Endothelial cell of umbilical vein (primary cell): ENCODE measurements at regions not wholly inside any gene's neighbourhood (a gene's known extent, or its start where the extent isn't known, plus 50 kb on each side); places are given as distances from the start of the nearest gene placed in this dataset.
"Not testable (repeated sequence)": the region's sequence is repeated elsewhere in the genome, so short reads cannot be mapped to it uniquely, and the experiment has no call there.

Source experiments
- BruUV-seq: library from RNA; stranded (reverse); fragments of 400-500 nt; replicated peaks from 2 replicates; lab custom pipeline; 2021; lab: Mats Ljungman, UMichigan
- CTCF ChIA-PET: fragments of 300-600, 350-600 bp; sonication (Branson Sonifier 250); formaldehyde crosslinking; loops from one replicate; lab custom pipeline; 2021; ENCODE audit warnings: antibody characterized with exemption, inconsistent platforms; lab: Charles Lee
- POLR2A ChIA-PET: fragments of 300-600, 350-600 bp; sonication (Branson Sonifier 250); formaldehyde crosslinking; loops from one replicate; lab custom pipeline; 2021; ENCODE audit warnings: antibody characterized with exemption, inconsistent platforms; lab: Charles Lee
- DNase-seq: peaks from one replicate; pipeline ENCODE4 v3.0.0-alpha.2; 2011; ENCODE audit warnings: low read depth, low spot score
- FAIRE-seq: peaks from 2 replicates; lab custom pipeline; 2011; peaks lifted over from hg19 to GRCh38; lab: Jason Lieb, UNC
- H2AFZ ChIP-seq: 2 replicates; pipeline ENCODE4 v1.6.0; 2012; ENCODE audit warnings: low read depth, low read length, control low read depth, inconsistent platforms
- H3K27ac ChIP-seq: 2 replicates; pipeline ENCODE4 v1.5.1; 2011; ENCODE audit warnings: low read depth, mild to moderate bottlenecking, control low read depth, low read length, moderate library complexity; ENCODE audit not compliant: insufficient read depth
- H3K27me3 ChIP-seq, 2 experiments: 2 replicates each; pipeline versions ENCODE4 v1.6.0 to v1.6.1; 2011; ENCODE audit warnings: low read length in 2 of 2, mixed read lengths in 1 of 2; ENCODE audit not compliant: control insufficient read depth in 2 of 2, insufficient read depth in 2 of 2
- H3K36me3 ChIP-seq, 2 experiments: 2 replicates in 1 of 2; 3 replicates in 1 of 2; pipeline ENCODE4 v1.5.1; 2011; ENCODE audit warnings: low read length in 2 of 2, mild to moderate bottlenecking in 1 of 2, moderate library complexity in 1 of 2; ENCODE audit not compliant: control insufficient read depth in 2 of 2, insufficient read depth in 2 of 2; ENCODE audit errors: extremely low read depth in 1 of 2
- H3K4me1 ChIP-seq: 3 replicates; pipeline ENCODE4 v1.5.1; 2011; ENCODE audit warnings: mild to moderate bottlenecking, low read length; ENCODE audit not compliant: control insufficient read depth, insufficient read depth; ENCODE audit errors: extremely low read depth
- H3K4me2 ChIP-seq: 2 replicates; pipeline ENCODE4 v1.6.1; 2011; ENCODE audit warnings: low read length, control low read depth, mixed read lengths; ENCODE audit not compliant: insufficient read depth
- H3K4me3 ChIP-seq, 3 experiments: fragments of 200-600 bp in 1 of 3; sonication (generic), shearing (Covaris generic) in 1 of 3; replicated peaks in 1 of 3; 2 replicates each; pipeline ENCODE4 v1.5.1; 2011 to 2016; ENCODE audit warnings: control low read depth in 3 of 3, low read length in 3 of 3, mild to moderate bottlenecking in 2 of 3, inconsistent platforms in 1 of 3, low read depth in 1 of 3, moderate library complexity in 1 of 3; ENCODE audit not compliant: insufficient read depth in 1 of 3
- H3K79me2 ChIP-seq: 2 replicates; pipeline ENCODE4 v1.6.0; 2012; ENCODE audit warnings: low read length, inconsistent platforms; ENCODE audit not compliant: control insufficient read depth, insufficient read depth
- H3K9ac ChIP-seq: replicated peaks from 2 replicates; pipeline ENCODE3; 2011; ENCODE audit warnings: low read length, control low read depth; ENCODE audit not compliant: insufficient read depth; ENCODE audit errors: extremely low read depth
- H3K9me1 ChIP-seq: replicated peaks from 3 replicates; pipeline ENCODE4 v1.6.0; 2011; ENCODE audit warnings: mild to moderate bottlenecking, low read length; ENCODE audit not compliant: control insufficient read depth, insufficient read depth; ENCODE audit errors: extremely low read depth
- H3K9me3 ChIP-seq: replicated peaks from 2 replicates; pipeline ENCODE4 v1.5.1; 2012; ENCODE audit warnings: low read length, inconsistent platforms; ENCODE audit not compliant: control insufficient read depth, insufficient read depth
- H4K20me1 ChIP-seq: replicated peaks from 2 replicates; pipeline ENCODE3; 2011; ENCODE audit warnings: mild to moderate bottlenecking, low read length; ENCODE audit not compliant: control insufficient read depth, insufficient read depth; ENCODE audit errors: extremely low read depth
- EZH2 ChIP-seq: IDR thresholded peaks from 2 replicates; pipeline ENCODE4 v1.6.1; 2012; ENCODE audit warnings: borderline replicate concordance, low read depth, mild to moderate bottlenecking, moderate library complexity, low read length, inconsistent platforms; ENCODE audit not compliant: severe bottlenecking
- FOS ChIP-seq: IDR thresholded peaks from 2 replicates; pipeline ENCODE4 v1.6.1; 2011; ENCODE audit warnings: mild to moderate bottlenecking, low read length, moderate library complexity, borderline replicate concordance; ENCODE audit not compliant: insufficient read depth
- GATA2 ChIP-seq: IDR thresholded peaks from 2 replicates; pipeline ENCODE4 v1.7.0; 2011; ENCODE audit warnings: low read depth, mild to moderate bottlenecking, moderate library complexity, mixed read lengths, low read length; ENCODE audit not compliant: insufficient read length, insufficient read depth
- JUN ChIP-seq: IDR thresholded peaks from 2 replicates; pipeline ENCODE4 v1.6.1; 2011; ENCODE audit warnings: borderline replicate concordance, low read depth; ENCODE audit not compliant: insufficient read length, insufficient read depth
- MAX ChIP-seq: IDR thresholded peaks from 2 replicates; pipeline ENCODE4 v1.6.1; 2011; ENCODE audit not compliant: insufficient read depth, insufficient read length
- MYC ChIP-seq: IDR thresholded peaks from one replicate; pipeline ENCODE4 v1.6.1; 2011; ENCODE audit warnings: mild to moderate bottlenecking, low read depth, low read length
- POLR2A ChIP-seq: IDR thresholded peaks from 2 replicates; pipeline ENCODE4 v1.6.1; 2012; ENCODE audit warnings: low read depth, mild to moderate bottlenecking, control low read depth, low read length
- POLR2AphosphoS5 ChIP-seq: IDR thresholded peaks from 2 replicates; pipeline ENCODE4 v1.6.1; 2012; ENCODE audit warnings: low read depth, mild to moderate bottlenecking, control low read depth, low read length, moderate library complexity; ENCODE audit not compliant: insufficient read depth
- dilution Hi-C: fragments of 300-500 bp; cut with MboI; formaldehyde crosslinking; loops from one replicate; pipeline ENCODE4 v1.15.0; 2019; ENCODE audit warnings: low sequenced_read_pairs; ENCODE audit not compliant: extremely low pct_ligation_motif_present
- intact Hi-C: fragments of 100-400 bp; cut with micrococcal nuclease; formaldehyde crosslinking; loops from one replicate; pipeline ENCODE4 v1.10.0; 2022
- TF ChIP-seq, protein P1 (sequence below), 2 donors: IDR thresholded peaks; 1 replicate in 1 of 2; 2 replicates in 1 of 2; pipeline ENCODE4 v1.5.1; 2011; ENCODE audit warnings: low read length in 2 of 2, mild to moderate bottlenecking in 2 of 2, moderate library complexity in 2 of 2, control low read depth in 1 of 2, inconsistent platforms in 1 of 2, low read depth in 1 of 2; ENCODE audit not compliant: insufficient read depth in 1 of 2; ENCODE audit errors: extremely low read depth in 1 of 2

DNA sequence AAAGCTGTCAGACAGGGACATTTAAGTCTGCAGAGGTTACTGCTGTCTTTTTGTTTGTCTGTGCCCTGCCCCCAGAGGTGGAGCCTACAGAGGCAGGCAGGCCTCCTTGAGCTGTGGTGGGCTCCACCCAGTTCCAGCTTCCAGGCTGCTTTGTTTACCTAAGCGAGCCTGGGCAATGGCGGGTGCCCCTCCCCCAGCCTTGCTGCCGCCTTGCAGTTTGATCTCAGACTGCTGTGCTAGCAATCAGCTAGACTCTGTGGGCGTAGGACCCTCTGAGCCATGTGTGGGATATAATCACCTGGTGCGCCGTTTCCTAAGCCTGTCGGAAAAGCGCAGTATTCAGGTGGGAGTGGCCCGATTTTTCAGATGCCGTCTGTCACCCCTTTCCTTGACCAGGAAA, 66.7 kb upstream of the TMEM229A start:
- H2AFZ ChIP-seq, H3K4me1 ChIP-seq, H3K9me3 ChIP-seq, intact Hi-C loops, H4K20me1 ChIP-seq, H3K79me2 ChIP-seq, H3K27ac ChIP-seq, POLR2A ChIA-PET, H3K27me3 ChIP-seq, FAIRE-seq, DNase-seq, H3K9me1 ChIP-seq, H3K9ac ChIP-seq, BruUV-seq, H3K4me3 ChIP-seq, H3K36me3 ChIP-seq, dilution Hi-C loops, H3K4me2 ChIP-seq: not testable (repeated sequence)
- CTCF ChIA-PET, result interaction anchor here (1.5 to 5.0 kb wide), 4 partner anchors 14 to 756 kb away, joined by 3 to 217 read pairs (median 74); no protein-coding TSS in a partner anchor

GRCh38 chr7:124089621-124090020, 56.8 kb upstream of the TMEM229A start:
- H3K9me3 ChIP-seq, result no peaks in the 10 kb centered on the region
- no peaks in the 10 kb centered on the region for H3K36me3 ChIP-seq
- CTCF ChIA-PET, result interaction anchor here (1.5 kb wide), 1 partner anchor 11 kb away, joined by 3 read pairs; no protein-coding TSS in a partner anchor
- no peak overlapping the region for H3K4me2 ChIP-seq
- intact Hi-C loops, result loop anchor here (5.0 kb wide), 2 partner anchors 287 to 693 kb away; no protein-coding TSS in a partner anchor
- no peak overlapping the region for H3K9ac ChIP-seq
- no peaks in the 10 kb centered on the region for H3K27me3 ChIP-seq
- no peak overlapping the region for H2AFZ ChIP-seq
- POLR2A ChIA-PET, result no interaction called here
- DNase-seq, result no peak
- no peaks in the 10 kb centered on the region for H3K79me2 ChIP-seq
- no peak overlapping the region for H3K4me3 ChIP-seq
- no peaks in the 10 kb centered on the region for H3K9me1 ChIP-seq
- no TSS peak for BruUV-seq
- H3K27ac ChIP-seq, result no peak overlapping the region
- no peak for FAIRE-seq
- dilution Hi-C loops, result no loop called here
- TF ChIP-seq JUN (no peak), MYC (no peak), POLR2AphosphoS5 (no peak), GATA2 (no peak), MAX (no peak), FOS (no peak), EZH2 (no peak), POLR2A (no peak)
- TF ChIP-seq, protein P1, sequence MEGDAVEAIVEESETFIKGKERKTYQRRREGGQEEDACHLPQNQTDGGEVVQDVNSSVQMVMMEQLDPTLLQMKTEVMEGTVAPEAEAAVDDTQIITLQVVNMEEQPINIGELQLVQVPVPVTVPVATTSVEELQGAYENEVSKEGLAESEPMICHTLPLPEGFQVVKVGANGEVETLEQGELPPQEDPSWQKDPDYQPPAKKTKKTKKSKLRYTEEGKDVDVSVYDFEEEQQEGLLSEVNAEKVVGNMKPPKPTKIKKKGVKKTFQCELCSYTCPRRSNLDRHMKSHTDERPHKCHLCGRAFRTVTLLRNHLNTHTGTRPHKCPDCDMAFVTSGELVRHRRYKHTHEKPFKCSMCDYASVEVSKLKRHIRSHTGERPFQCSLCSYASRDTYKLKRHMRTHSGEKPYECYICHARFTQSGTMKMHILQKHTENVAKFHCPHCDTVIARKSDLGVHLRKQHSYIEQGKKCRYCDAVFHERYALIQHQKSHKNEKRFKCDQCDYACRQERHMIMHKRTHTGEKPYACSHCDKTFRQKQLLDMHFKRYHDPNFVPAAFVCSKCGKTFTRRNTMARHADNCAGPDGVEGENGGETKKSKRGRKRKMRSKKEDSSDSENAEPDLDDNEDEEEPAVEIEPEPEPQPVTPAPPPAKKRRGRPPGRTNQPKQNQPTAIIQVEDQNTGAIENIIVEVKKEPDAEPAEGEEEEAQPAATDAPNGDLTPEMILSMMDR (IDR thresholded peaks at IDR 0.05; ENCODE audit: extremely low read depth in 1 of 2, insufficient read depth in 1 of 2, low read depth in 1 of 2, low read length in 2 of 2), result no peak
- peaks cover 10% of the 10 kb centered on the region for H3K4me1 ChIP-seq
- no peaks in the 10 kb centered on the region for H4K20me1 ChIP-seq
